GM12878 (cell line): ENCODE measurements at regions not wholly inside any gene's neighbourhood (a gene's known extent, or its start where the extent isn't known, plus 50 kb on each side); places are given as distances from the start of the nearest gene placed in this dataset.

Experiments used
- ATAC-seq: fragments of 200-7000 bp; cut with Tn5 transposase; 3 replicates; pipeline ENCODE4 v1.9.1; 2020; ENCODE audit warnings: mild to moderate bottlenecking, moderate library complexity
- BruUV-seq: library from RNA; stranded (reverse); fragments of 400-500 nt; replicated peaks from 2 replicates; lab custom pipeline; 2021; lab: Mats Ljungman, UMichigan
- CTCF ChIA-PET: fragments of 300-600 bp; sonication (Branson Sonifier 250); formaldehyde crosslinking; extraction: SDS; loops from one replicate; lab custom pipeline; 2021; ENCODE audit warnings: inconsistent platforms; lab: Yijun Ruan, JAX
- POLR2A ChIA-PET: fragments of 350-600 bp; formaldehyde crosslinking; extraction: SDS; loops from one replicate; lab custom pipeline; 2021; ENCODE audit warnings: inconsistent platforms; lab: Charles Lee
- RAD21 ChIA-PET: fragments of 300-600 bp; sonication (Branson Sonifier 250); formaldehyde crosslinking; loops from one replicate; lab custom pipeline; 2023; ENCODE audit warnings: antibody characterized with exemption; ENCODE audit not compliant: unreplicated experiment; lab: Charles Lee
- SMC1A ChIA-PET: fragments of 300-600 bp; sonication (Branson Sonifier 250); formaldehyde crosslinking; loops from one replicate; lab custom pipeline; 2023; ENCODE audit not compliant: unreplicated experiment, uncharacterized antibody; lab: Charles Lee
- DNase-seq: peaks from one replicate; pipeline ENCODE4 v3.0.0-alpha.2; 2011; ENCODE audit warnings: low read depth, low spot score
- FAIRE-seq: peaks from 3 replicates; lab custom pipeline; 2011; peaks lifted over from hg19 to GRCh38; lab: Jason Lieb, UNC
- H2AFZ ChIP-seq: 2 replicates; pipeline ENCODE4 v1.6.0; 2011; ENCODE audit warnings: low read depth, low read length, control low read depth; ENCODE audit not compliant: control insufficient read depth
- H3K27ac ChIP-seq: 2 replicates; pipeline ENCODE4 v1.5.1; 2011; ENCODE audit warnings: control low read depth; ENCODE audit not compliant: control insufficient read depth, insufficient read depth
- H3K27me3 ChIP-seq, 2 experiments: replicated peaks in 1 of 2; 2 replicates each; pipeline versions ENCODE4 v1.6.0 to v1.6.1; 2011; ENCODE audit warnings: low read length in 1 of 2; ENCODE audit not compliant: control insufficient read depth in 2 of 2, insufficient read depth in 2 of 2
- H3K36me3 ChIP-seq, 2 experiments: 2 replicates each; pipeline ENCODE4 v1.5.1; 2011; ENCODE audit warnings: low read length in 1 of 2; ENCODE audit not compliant: control insufficient read depth in 2 of 2, insufficient read depth in 2 of 2
- H3K4me1 ChIP-seq: 2 replicates; pipeline ENCODE4 v1.6.1; 2011; ENCODE audit warnings: mild to moderate bottlenecking, low read length, moderate library complexity, mixed read lengths; ENCODE audit not compliant: control insufficient read depth, insufficient read depth
- H3K4me2 ChIP-seq: 2 replicates; pipeline ENCODE4 v1.6.0; 2011; ENCODE audit warnings: control low read depth; ENCODE audit not compliant: control insufficient read depth, insufficient read depth
- H3K4me3 ChIP-seq: fragments of 200-600 bp; sonication (generic); 2 replicates; pipeline ENCODE4 v1.5.1; 2016
- H3K79me2 ChIP-seq: 2 replicates; pipeline ENCODE4 v1.6.0; 2011; ENCODE audit warnings: low read length; ENCODE audit not compliant: control insufficient read depth, insufficient read depth
- H3K9ac ChIP-seq: 2 replicates; pipeline ENCODE4 v1.8.0; 2011; ENCODE audit warnings: low read length, control low read depth, mixed read lengths; ENCODE audit not compliant: control insufficient read depth, insufficient read depth
- H3K9me3 ChIP-seq: replicated peaks from 3 replicates; pipeline ENCODE4 v1.5.1; 2011; ENCODE audit warnings: mild to moderate bottlenecking, low read length; ENCODE audit not compliant: control insufficient read depth, insufficient read depth
- H4K20me1 ChIP-seq: 2 replicates; pipeline ENCODE4 v1.6.0; 2011; ENCODE audit not compliant: control insufficient read depth, insufficient read depth
- BRCA1 ChIP-seq: IDR thresholded peaks from 2 replicates; pipeline ENCODE4 v1.6.1; 2011; ENCODE audit warnings: low read depth, low read length, improper control_type of control experiment
- CHD2 ChIP-seq: IDR thresholded peaks from 2 replicates; pipeline ENCODE4 v1.6.1; 2011; ENCODE audit warnings: low read depth, low read length, improper control_type of control experiment, borderline replicate concordance
- CUX1 ChIP-seq: IDR thresholded peaks from 2 replicates; pipeline ENCODE4 v1.6.1; 2012; ENCODE audit warnings: improper control_type of control experiment, low read depth, low read length; ENCODE audit not compliant: insufficient replicate concordance
- DPF2 ChIP-seq: fragments of 450-650 bp; IDR thresholded peaks from 2 replicates; pipeline ENCODE4 v1.6.1; 2017; ENCODE audit warnings: mild to moderate bottlenecking
- E2F4 ChIP-seq: IDR thresholded peaks from 2 replicates; pipeline ENCODE4 v1.6.1; 2012; ENCODE audit warnings: low read depth, low read length, improper control_type of control experiment
- EP300 ChIP-seq, 2 experiments: fragments of 150-350 bp in 1 of 2; IDR thresholded peaks; 2 replicates each; pipeline ENCODE4 v1.6.1; 2011 to 2012; ENCODE audit warnings: low read depth in 2 of 2, low read length in 2 of 2, borderline replicate concordance in 1 of 2, improper control_type of control experiment in 1 of 2, inconsistent platforms in 1 of 2; ENCODE audit not compliant: control insufficient read depth in 1 of 2
- ESRRA ChIP-seq: IDR thresholded peaks from 2 replicates; pipeline ENCODE4 v1.6.1; 2012; ENCODE audit warnings: mild to moderate bottlenecking, low read length, improper control_type of control experiment
- HDGF ChIP-seq: fragments of 450-650 bp; IDR thresholded peaks from 2 replicates; pipeline ENCODE4 v1.6.1; 2016; ENCODE audit warnings: antibody characterized with exemption
- IRF4 ChIP-seq: IDR thresholded peaks from 2 replicates; pipeline ENCODE4 v1.6.1; 2011; ENCODE audit warnings: low read depth, low read length
- KDM1A ChIP-seq: fragments of 200-600 bp; sonication (generic); IDR thresholded peaks from 2 replicates; pipeline ENCODE4 v1.6.1; 2016; ENCODE audit warnings: borderline replicate concordance
- NFYB ChIP-seq: IDR thresholded peaks from 2 replicates; pipeline ENCODE4 v1.6.1; 2011; ENCODE audit warnings: low read depth, mild to moderate bottlenecking, low read length, improper control_type of control experiment, moderate library complexity; ENCODE audit not compliant: insufficient read depth
- PML ChIP-seq: IDR thresholded peaks from 2 replicates; pipeline ENCODE4 v1.6.1; 2012; ENCODE audit warnings: low read length, inconsistent platforms
- RUNX3 ChIP-seq: IDR thresholded peaks from 2 replicates; pipeline ENCODE4 v1.6.1; 2012; ENCODE audit warnings: low read length, inconsistent platforms
- STAT3 ChIP-seq: IDR thresholded peaks from 2 replicates; pipeline ENCODE4 v1.6.1; 2011; ENCODE audit warnings: low read depth, low read length, improper control_type of control experiment
- TCF3 ChIP-seq: IDR thresholded peaks from 2 replicates; pipeline ENCODE4 v1.6.1; 2012; ENCODE audit warnings: low read depth, mild to moderate bottlenecking, low read length, borderline replicate concordance; ENCODE audit not compliant: insufficient read depth
- TCF7 ChIP-seq: IDR thresholded peaks from 2 replicates; pipeline ENCODE4 v1.6.1; 2014; ENCODE audit warnings: antibody characterized with exemption, borderline replicate concordance
- ZZZ3 ChIP-seq: IDR thresholded peaks from 2 replicates; pipeline ENCODE4 v1.6.1; 2011; ENCODE audit warnings: low read depth; ENCODE audit not compliant: control insufficient read depth, insufficient read length
- WGBS: methylation state at CpG from one replicate; pipeline ENCODE4 v1.1.6; 2016; ENCODE audit warnings: low lambda C conversion rate; ENCODE audit not compliant: insufficient replicate concordance, insufficient coverage; ENCODE audit errors: missing lambda C conversion rate; 5-methylcytosine and 5-hydroxymethylcytosine counted together
- in situ Hi-C: fragments of 300-500 bp; cut with MboI; formaldehyde crosslinking; loops from 9 replicates; pipeline ENCODE4 v1.14.3; 2018; ENCODE audit warnings: mixed read lengths
- intact Hi-C: fragments of 100-400 bp; cut with micrococcal nuclease; formaldehyde crosslinking; loops from one replicate; pipeline ENCODE4 v1.14.2; 2022; ENCODE audit not compliant: unreplicated experiment
- TF ChIP-seq, protein P1 (sequence below): fragments of 450-650 bp; IDR thresholded peaks from 2 replicates; pipeline ENCODE4 v1.6.1; 2018; ENCODE audit warnings: borderline replicate concordance, mild to moderate bottlenecking; ENCODE audit not compliant: partially characterized antibody

DNA sequence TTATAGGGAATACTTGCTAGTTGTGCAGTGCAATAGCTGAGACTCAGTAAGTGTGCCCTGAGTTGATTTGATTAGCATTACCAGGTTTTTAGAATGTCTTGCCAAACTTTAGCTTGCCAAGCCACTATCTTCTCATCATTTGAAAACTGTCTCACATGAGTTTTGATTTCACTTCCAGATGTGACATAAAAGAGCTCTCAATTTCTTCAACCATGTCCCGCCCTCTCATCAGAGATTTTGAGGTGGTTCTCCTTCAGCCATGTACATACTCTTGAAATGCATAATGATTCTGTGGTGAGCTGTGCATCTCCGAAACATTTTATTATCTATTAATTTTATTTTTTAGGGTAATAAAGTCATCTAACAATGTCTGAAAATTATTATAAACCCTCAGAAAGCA lies 215.0 kb upstream of the SEMA3E start:
- ChIA-PET SMC1A (interaction anchor here (0.6 to 1.9 kb wide), 5 partner anchors 10 to 21 kb away, joined by 3 to 6 read pairs (median 4); no protein-coding TSS in a partner anchor), RAD21 (interaction anchor here (1.2 kb wide), 1 partner anchor 9 kb away, joined by 4 read pairs; no protein-coding TSS in a partner anchor), CTCF (interaction anchor here (1.3 to 2.3 kb wide), 2 partner anchors 10 kb away, joined by 4 to 11 read pairs; no protein-coding TSS in a partner anchor), POLR2A (no interaction called here)
- in situ Hi-C loops, result no loop called here
- Histone ChIP-seq H3K4me1 (no peaks in the 10 kb centered on the region), H3K79me2 (no peaks in the 10 kb centered on the region), H4K20me1 (no peaks in the 10 kb centered on the region), H3K4me2 (no peak overlapping the region), H3K27ac (no peak overlapping the region), H3K4me3 (no peak overlapping the region), H2AFZ (no peak overlapping the region), H3K36me3 (no peaks in the 10 kb centered on the region), H3K9ac (no peak overlapping the region), H3K9me3 (no peaks in the 10 kb centered on the region), H3K27me3 (no peaks in the 10 kb centered on the region)
- intact Hi-C loops, result no loop called here
- no TSS peak for BruUV-seq
- no peak for FAIRE-seq
- no peak for DNase-seq
- whole genome bisulfite sequencing, result 0% methylated on average over 2 of the region's 2 CpGs
- ATAC-seq, result peak; percentile 64
- TF ChIP-seq EP300 (IDR thresholded peaks at IDR 0.05; ENCODE audit: borderline replicate concordance in 1 of 2, control insufficient read depth in 1 of 2, low read depth in 2 of 2, low read length in 2 of 2) (no peak), BRCA1 (no peak), ZZZ3 (no peak), E2F4 (no peak), DPF2 (no peak), TCF7 (no peak), ESRRA (no peak), KDM1A (no peak), IRF4 (no peak), STAT3 (no peak), NFYB (no peak), CUX1 (no peak), PML (no peak), RUNX3 (no peak), HDGF (no peak), TCF3 (no peak), CHD2 (no peak)
- TF ChIP-seq, protein P1, sequence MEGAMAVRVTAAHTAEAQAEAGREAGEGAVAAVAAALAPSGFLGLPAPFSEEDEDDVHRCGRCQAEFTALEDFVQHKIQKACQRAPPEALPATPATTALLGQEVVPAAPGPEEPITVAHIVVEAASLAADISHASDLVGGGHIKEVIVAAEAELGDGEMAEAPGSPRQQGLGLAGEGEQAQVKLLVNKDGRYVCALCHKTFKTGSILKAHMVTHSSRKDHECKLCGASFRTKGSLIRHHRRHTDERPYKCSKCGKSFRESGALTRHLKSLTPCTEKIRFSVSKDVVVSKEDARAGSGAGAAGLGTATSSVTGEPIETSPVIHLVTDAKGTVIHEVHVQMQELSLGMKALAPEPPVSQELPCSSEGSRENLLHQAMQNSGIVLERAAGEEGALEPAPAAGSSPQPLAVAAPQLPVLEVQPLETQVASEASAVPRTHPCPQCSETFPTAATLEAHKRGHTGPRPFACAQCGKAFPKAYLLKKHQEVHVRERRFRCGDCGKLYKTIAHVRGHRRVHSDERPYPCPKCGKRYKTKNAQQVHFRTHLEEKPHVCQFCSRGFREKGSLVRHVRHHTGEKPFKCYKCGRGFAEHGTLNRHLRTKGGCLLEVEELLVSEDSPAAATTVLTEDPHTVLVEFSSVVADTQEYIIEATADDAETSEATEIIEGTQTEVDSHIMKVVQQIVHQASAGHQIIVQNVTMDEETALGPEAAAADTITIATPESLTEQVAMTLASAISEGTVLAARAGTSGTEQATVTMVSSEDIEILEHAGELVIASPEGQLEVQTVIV, result no peak
